ENCODE measurements at regions not wholly inside any gene's neighbourhood (a gene's known extent, or its start where the extent isn't known, plus 50 kb on each side); places are given as distances from the start of the nearest gene placed in this dataset.
"Not testable (repeated sequence)": the region's sequence is repeated elsewhere in the genome, so short reads cannot be mapped to it uniquely, and the experiment has no call there.

DNA sequence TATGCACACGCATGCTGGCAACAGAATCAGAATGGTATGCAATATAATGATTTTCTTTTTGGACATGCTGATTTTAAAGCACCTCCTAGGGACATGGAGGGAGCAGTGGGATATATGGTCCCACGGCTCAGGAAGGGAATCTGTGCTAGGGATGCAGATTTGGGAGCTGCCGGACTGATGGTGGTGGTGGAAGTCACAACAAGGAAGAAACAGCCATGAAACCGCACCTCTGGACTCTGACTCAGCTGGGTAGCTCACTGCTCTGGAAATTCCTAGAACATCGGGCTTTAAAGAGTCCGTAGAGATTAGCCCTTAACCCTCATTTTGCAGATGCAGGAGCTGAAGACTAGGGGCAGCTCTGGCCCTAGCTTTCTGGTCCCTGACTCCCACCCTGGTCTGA lies 364.3 kb upstream of the KLHL29 start:
- DNase-seq = no peak

DNA sequence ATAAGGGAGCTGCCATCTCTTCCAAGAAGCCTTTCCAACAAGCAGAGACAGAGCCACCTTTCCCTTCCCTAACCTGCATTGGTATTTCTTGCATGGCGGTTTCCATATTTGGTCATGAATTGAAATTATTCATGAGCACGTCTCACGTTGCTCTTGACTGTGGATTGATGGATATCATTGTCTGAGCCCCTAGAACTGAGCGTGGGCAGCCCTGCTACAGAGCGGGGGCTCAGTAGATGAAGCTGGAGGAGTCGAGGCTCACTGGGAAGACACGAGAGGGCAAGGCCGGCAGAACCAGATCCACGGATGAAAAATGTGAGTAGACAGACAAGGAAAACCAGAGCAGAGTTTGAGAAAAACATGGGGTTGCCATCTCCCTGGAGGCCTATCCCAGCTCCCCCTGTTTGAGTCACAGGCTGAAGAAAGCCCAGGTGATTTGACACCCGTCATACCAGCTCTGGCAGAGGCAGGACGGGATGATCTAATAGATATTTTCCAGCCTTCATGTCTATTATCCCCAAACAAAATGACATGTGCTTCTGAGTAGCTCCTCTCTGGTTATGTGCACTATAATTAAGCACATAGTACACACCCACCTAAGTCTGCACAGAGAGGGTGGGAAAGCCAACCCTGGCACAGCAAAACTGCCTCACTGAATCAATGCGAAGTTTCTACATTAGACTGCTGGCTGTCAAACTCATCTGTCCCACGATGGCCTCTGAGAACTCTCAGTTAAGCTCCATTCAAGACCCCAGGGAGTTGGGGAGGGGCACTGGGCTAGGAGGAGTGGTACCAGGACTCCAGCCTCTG lies 363.5 kb upstream of the KLHL29 start:
- DNase-seq = no peak

- DNase-seq = no peak
Observed at GRCh38 chr2:23023722-23024121, 361.3 kb upstream of the KLHL29 start.

DNA sequence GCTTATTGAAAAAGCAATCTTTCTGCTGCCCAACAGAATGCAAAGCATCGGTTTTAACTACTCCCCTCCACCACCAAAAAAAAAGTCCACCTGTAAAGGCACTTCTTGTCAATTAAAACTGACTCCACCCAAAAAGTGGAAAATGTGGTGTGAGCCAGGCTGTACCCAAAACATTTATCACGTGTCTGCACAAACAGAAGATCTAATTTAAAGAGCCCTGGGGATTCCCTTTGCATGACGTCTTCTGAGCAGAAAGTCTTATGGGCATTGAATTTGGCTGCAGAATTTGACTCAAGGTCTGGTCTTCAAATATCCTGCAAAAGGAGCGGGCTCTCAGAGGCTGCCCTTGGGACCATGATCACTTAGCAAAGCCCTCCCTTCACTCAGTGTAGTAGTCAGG lies 358.3 kb upstream of the KLHL29 start:
- no peak for DNase-seq

GRCh38 chr2:23027396-23027795 lies 357.6 kb upstream of the KLHL29 start:
- DNase-seq = no peak

DNA sequence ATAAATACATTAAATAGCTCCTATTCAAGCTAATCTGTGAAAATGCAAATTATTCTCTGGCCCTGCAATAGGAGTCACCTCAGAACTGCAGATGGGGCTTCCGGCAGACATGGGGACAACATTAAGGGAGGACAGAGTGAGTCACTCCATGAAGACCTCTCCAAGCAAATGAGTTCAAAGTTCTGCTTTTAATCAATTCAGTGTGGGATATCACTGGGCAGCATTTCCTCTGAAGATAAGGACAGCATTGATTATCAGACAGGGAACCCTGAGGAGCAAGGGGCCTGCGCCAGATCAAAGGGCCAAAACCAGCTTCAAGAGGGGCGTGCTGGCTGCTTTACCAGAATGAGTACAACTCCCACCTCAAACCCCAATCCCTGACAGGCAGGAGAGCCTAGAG lies 356.9 kb upstream of the KLHL29 start:
- DNase-seq = no peak

- no peak for DNase-seq
Observed at GRCh38 chr2:23029111-23029510, 355.9 kb upstream of the KLHL29 start.

GRCh38 chr2:23029951-23030350 lies 355.0 kb upstream of the KLHL29 start:
- DNase-seq = no peak

- DNase-seq = no peak
Observed at GRCh38 chr2:23034996-23035395, 350.0 kb upstream of the KLHL29 start.

DNA sequence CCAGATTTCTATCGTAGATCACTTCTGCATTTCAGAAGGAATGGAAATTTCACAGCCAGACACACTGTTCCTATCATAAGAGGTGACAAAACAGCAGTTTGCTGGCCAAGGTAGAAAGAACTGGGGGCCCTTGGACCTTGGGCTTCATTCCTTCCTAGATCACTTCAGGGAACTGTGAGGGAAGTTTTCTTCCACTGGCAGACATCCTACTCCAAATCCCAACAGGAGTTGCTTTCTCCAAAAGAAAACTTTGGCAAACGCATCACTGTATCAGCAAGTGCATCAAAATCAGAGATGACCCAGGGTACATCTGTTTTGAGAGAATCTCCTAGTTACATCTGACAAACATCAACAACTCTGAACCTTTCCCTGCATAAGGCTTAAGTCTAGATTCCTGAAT lies 348.4 kb upstream of the KLHL29 start:
- DNase-seq = no peak

GRCh38 chr2:23037596-23037995 lies 347.4 kb upstream of the KLHL29 start:
- no peak for DNase-seq

- no peak for DNase-seq
Observed at GRCh38 chr2:23041443-23041842, 343.5 kb upstream of the KLHL29 start.

DNA sequence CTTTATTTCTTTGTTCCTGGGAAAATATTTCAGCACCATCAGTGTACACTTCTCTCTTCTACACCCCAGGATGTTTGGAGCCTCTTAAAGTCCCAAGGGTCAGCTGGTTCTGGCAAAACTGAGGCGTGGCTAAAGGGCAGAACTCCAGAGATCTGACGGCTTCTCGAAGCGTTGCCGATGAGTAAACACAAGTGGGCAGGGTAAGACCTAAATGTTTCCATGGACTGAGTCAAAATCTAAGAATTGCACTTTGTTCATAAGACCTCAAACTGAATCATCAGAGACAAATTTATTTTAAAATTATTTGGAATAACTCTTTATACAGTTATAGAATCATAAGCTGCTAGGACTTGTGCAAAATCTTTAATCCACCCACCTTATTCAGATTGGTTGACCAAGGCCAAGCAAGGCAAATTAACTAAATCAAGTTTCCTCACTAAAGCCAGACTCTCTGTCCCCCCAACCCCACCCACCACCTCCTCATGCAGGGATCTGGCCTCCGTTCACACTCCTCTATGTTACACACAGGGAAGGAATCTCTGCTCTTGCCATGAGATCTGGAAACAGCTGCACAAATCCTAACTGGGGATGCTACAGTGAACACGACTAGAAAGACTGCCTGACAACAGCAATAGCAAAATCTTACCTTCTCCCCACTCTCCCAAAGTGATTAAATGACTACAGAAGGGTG lies 342.6 kb upstream of the KLHL29 start:
- no peak for DNase-seq

DNA sequence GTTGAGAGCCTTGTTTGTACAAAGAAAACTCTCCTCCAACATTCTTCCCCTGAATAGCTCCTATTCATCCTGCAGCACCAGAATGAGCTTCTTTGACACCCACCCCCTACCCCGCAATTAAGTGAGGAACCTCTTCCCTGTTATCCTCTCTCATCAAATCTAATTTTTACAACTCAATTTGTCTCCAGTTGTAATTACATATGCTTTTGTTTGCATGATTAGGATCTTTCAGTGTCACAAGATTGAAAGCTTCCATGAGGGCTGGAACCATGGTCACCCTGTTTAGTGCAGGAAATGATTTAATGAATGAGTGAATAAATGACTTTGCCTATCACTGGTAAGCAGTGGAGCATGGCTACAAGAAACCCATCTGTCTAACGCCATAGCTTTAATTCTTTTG lies 334.6 kb upstream of the KLHL29 start:
- DNase-seq = no peak

DNA sequence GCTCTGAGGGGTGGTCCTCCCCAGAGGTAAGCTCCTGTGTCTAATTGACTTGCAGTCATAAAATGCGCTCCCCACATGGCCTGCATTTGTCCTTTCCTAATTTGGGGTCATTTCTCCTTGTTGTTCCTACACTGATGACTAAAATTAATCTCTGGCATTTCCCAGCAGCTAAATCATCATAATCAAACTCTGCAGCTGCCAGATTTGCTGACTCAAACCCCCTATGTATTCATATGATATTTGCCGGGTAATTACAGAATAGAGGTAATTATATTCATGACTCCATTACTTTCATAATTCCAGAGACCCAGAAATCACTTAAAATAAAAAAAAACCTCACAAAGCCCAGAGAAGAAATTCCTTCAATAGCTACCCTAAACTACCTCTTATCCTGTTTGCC lies 331.4 kb upstream of the KLHL29 start:
- no peak for DNase-seq

DNA sequence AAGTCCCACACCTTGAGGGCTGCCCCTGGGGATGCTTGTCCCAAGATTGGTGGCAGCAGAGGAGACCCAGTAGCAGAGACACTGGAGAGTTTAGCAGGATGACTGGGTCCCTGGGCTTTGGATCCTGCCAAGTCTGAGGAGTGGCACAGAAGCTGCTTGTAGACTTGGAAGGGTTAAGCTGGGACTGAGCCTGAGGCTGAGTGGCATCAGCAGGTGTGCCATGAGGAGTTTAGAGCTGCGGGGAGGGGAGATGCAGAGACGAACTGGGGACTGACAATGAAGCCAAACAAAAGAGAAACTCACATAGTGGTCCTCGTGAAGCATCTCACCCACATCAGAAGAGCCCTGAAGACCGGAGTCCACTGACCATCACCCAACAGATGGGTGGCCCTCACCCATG lies 329.7 kb upstream of the KLHL29 start:
- DNase-seq = no peak

DNA sequence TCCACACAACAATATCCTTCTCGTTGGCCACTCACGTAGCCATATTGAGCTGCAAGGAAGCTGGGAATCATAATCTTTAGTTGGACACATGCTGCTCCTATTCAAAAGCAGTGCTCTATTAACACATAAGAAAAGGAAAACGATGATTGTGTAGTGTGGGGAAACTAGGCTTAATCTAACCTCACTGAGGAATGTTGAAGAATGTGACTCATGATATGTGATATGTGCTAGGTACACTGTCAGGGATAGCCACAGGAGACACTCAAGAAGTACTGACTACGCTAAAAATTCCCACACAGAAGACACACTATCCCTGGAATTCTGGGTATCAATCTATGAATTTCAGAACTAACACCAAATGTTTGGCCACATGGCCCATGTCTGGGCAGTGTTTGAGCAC lies 328.1 kb upstream of the KLHL29 start:
- DNase-seq = not testable (repeated sequence)

DNA sequence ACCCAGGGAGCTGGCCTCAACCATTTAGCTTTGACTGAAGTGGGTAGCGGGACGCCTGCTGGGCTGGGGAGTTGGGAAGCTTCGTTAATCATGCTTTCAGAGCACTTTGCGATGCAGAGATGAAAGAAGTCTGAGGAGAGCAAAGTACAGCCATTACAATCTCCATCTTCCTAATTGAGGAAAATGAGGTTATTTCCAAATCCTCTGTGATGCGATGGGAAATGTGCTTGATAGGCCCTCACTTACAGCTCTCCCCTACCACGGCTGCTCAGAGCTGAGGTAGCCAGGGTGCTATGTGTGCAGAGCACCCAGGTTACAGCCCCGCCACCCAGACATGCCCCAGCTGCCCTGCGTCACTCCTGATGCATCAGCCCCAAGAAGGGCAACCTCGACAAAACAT lies 326.5 kb upstream of the KLHL29 start:
- DNase-seq = no peak

DNA sequence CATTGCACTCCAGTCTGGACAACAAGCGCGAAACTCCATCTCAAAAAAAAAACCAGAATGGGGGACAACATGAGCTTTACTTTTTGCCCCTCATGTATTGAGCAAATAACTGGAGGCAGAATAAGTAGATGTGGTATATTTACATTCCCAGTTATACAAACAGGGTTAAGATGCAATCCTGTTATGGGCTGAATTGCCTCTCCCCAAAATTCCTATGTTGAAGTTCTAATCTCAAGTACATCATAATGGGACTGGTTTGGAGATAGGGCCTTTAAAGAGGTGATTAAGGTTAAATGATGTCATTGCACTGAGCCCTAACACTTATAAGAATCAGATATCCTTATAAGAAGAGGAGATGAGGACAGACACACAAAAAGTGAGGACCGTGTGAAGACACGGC lies 319.8 kb upstream of the KLHL29 start:
- no peak for DNase-seq

DNA sequence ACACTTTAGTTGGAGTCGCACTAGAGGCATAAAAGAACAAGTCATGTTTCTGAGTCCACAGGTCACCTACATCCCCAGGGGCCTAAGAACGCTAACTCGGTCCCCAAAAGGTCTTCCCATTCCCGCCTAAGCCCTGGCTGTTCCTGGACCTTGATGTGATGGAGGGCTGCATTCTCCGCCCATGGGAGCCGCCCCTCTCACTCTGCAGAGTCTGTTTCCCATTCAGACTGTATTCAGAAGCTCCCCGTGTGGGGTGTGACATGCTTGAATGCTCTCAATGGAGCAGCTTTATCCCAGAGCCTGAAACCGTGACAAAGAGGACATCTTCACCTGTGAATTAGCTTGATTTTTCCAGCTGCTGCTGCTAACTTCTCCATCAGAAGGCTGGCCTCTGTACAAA lies 319.0 kb upstream of the KLHL29 start:
- DNase-seq = no peak

DNA sequence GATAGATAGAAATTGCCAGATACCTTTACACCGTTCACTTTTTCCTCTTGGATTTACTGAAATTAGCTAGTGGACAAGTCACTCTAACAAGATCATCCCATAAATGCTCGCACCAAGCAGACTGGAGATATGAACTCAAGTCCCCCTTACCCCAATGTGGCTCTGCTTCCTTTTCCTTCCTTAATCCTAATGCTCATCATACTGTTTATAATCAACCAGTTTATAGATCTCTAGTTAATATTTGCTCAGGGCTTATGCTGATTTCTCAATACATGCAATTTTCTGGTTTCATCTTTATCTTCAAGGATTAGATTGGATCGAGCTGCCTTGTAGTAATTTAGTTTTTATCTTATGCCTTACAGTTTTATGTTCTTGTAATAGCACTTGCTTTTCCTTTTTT lies 318.3 kb upstream of the KLHL29 start:
- no peak for DNase-seq

DNA sequence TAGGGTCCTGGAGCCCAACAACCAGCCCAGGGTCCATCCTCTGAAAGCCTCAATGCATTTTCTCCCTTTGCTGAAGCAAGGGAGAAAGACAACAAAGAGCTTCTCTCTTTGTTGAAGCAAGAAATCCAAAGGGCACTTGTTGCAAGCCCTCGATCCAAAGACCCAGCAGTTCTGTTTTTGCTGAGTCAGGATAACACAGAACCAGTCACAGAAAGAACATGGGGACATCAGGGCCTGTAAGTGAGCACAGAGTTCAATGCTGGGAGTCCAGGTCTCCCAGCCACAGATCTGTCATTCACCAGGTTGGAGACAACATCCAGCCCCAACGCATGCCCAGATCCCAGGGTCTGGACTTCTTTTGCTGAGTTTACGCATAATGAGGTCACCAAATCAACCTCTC lies 315.8 kb upstream of the KLHL29 start:
- no peak for DNase-seq

DNA sequence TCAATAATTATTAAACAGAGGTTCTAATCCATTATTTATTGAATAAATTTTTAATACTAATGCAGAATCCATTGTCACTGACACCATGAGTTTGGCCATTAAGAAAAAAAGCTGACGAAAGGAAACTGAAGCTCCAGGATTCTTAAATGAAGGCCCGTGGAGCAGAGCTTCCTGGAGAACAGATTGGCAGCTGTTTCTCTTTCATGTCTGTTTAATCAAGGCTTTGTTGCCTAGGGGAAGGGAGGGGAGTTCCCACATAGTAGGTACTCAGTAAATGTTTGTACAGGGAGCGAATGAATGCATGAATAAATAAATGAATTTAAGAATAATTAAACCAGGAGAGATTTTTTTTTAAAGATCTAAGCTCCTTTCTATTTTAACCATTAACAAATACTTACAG lies 315.1 kb upstream of the KLHL29 start:
- no peak for DNase-seq

GRCh38 chr2:23073056-23073455 lies 311.9 kb upstream of the KLHL29 start:
- DNase-seq = no peak

DNA sequence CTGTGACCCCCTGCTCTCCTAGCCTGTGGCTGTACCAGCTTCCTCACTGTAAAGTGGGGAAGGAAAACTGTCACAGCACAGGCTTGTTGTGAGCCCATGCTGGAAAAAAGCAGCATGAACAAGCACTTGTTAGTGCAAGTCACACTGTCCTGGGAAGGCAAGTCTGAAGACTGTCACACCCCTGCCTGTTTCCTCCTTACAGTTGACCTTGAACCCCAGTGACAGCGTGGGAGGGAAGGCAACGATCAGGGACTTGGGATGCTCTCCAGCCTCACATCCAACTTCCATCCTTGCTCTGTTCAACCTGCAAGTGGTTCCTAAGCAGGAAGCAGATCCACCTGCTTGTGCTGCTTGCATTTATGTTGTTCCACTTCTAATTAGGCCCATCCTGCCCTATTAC lies 311.3 kb upstream of the KLHL29 start:
- DNase-seq = no peak

Data from DMS79 treated with DMSO at 0.1 percent for 48 hours (cell line).